Activated CD4-positive, alpha-beta T cell treated with anti-CD3 and anti-CD28 coated beads, Interleukin-2, amount 10 ng/mL, durations not matched to agents 7 days and 5 days (primary cell): ENCODE measurements at regions not wholly inside any gene's neighbourhood (a gene's known extent, or its start where the extent isn't known, plus 50 kb on each side); places are given as distances from the start of the nearest gene placed in this dataset.
"Not testable (repeated sequence)": the region's sequence is repeated elsewhere in the genome, so short reads cannot be mapped to it uniquely, and the experiment has no call there.

Experiments used
- CTCF ChIA-PET: fragments of 350-600 bp; sonication (Branson Sonifier 250); formaldehyde crosslinking; loops from one replicate; lab custom pipeline; 2021; ENCODE audit warnings: antibody characterized with exemption; lab: Charles Lee
- POLR2A ChIA-PET: fragments of 350-600 bp; sonication (Branson Sonifier 250); formaldehyde crosslinking; loops from one replicate; lab custom pipeline; 2021; ENCODE audit warnings: antibody characterized with exemption; lab: Charles Lee
- DNase-seq: peaks from one replicate; pipeline ENCODE4 v3.0.0-alpha.2; 2020
- H3K27ac Mint-ChIP-seq: one replicate; pipeline ENCODE4 v1.8.0; 2021; ENCODE audit warnings: mild to moderate bottlenecking, moderate library complexity, mixed read lengths
- H3K27me3 Mint-ChIP-seq: one replicate; pipeline ENCODE4 v1.8.0; 2021; ENCODE audit warnings: mixed read lengths
- H3K36me3 Mint-ChIP-seq: one replicate; pipeline ENCODE4 v1.8.0; 2021; ENCODE audit warnings: low read depth, mixed read lengths
- H3K4me1 Mint-ChIP-seq: one replicate; pipeline ENCODE4 v1.8.0; 2021; ENCODE audit warnings: mixed read lengths
- H3K4me3 Mint-ChIP-seq: one replicate; pipeline ENCODE4 v1.8.0; 2021; ENCODE audit warnings: mild to moderate bottlenecking, moderate library complexity, mixed read lengths
- H3K9me3 Mint-ChIP-seq: one replicate; pipeline ENCODE4 v1.8.0; 2021; ENCODE audit warnings: mixed read lengths

- H3K27me3 Mint-ChIP-seq, result no peaks in the 10 kb centered on the region
- H3K9me3 Mint-ChIP-seq, result no peaks in the 10 kb centered on the region
- H3K27ac Mint-ChIP-seq, result no peak overlapping the region
- no peaks in the 10 kb centered on the region for H3K36me3 Mint-ChIP-seq
- H3K4me1 Mint-ChIP-seq, result no peaks in the 10 kb centered on the region
- DNase-seq, result no peak
- H3K4me3 Mint-ChIP-seq, result no peak overlapping the region
- ChIA-PET CTCF (no interaction called here), POLR2A (no interaction called here)
Measured at GRCh38 chr2:49794396-49794795, 640.1 kb upstream of the FSHR start.

- POLR2A ChIA-PET, result no interaction called here
- H3K27ac Mint-ChIP-seq, result no peak overlapping the region
- CTCF ChIA-PET, result no interaction called here
- H3K36me3 Mint-ChIP-seq, result no peaks in the 10 kb centered on the region
- no peaks in the 10 kb centered on the region for H3K9me3 Mint-ChIP-seq
- no peak for DNase-seq
- no peaks in the 10 kb centered on the region for H3K4me1 Mint-ChIP-seq
- no peak overlapping the region for H3K4me3 Mint-ChIP-seq
- H3K27me3 Mint-ChIP-seq, result no peaks in the 10 kb centered on the region
Measured at GRCh38 chr2:49788300-49788699, 634.0 kb upstream of the FSHR start.

- ChIA-PET CTCF (no interaction called here), POLR2A (no interaction called here)
- DNase-seq, result no peak
- Mint-ChIP-seq H3K4me3 (no peak overlapping the region), H3K36me3 (no peaks in the 10 kb centered on the region), H3K27me3 (no peaks in the 10 kb centered on the region), H3K4me1 (no peaks in the 10 kb centered on the region), H3K27ac (no peak overlapping the region), H3K9me3 (no peaks in the 10 kb centered on the region)
Measured at GRCh38 chr2:49780949-49781348, 626.6 kb upstream of the FSHR start.

GRCh38 chr2:49772299-49772970, 618.1 kb upstream of the FSHR start:
- no peaks in the 10 kb centered on the region for H3K36me3 Mint-ChIP-seq
- H3K27ac Mint-ChIP-seq, result no peak overlapping the region
- H3K4me1 Mint-ChIP-seq, result no peaks in the 10 kb centered on the region
- H3K27me3 Mint-ChIP-seq, result no peaks in the 10 kb centered on the region
- no peaks in the 10 kb centered on the region for H3K9me3 Mint-ChIP-seq
- DNase-seq, result no peak
- CTCF ChIA-PET, result no interaction called here
- no peak overlapping the region for H3K4me3 Mint-ChIP-seq
- POLR2A ChIA-PET, result no interaction called here

GRCh38 chr2:49770919-49771318, 616.6 kb upstream of the FSHR start:
- POLR2A ChIA-PET, result no interaction called here
- Mint-ChIP-seq H3K27me3 (no peaks in the 10 kb centered on the region), H3K4me1 (no peaks in the 10 kb centered on the region), H3K4me3 (no peak overlapping the region), H3K9me3 (no peaks in the 10 kb centered on the region), H3K27ac (no peak overlapping the region), H3K36me3 (no peaks in the 10 kb centered on the region)
- no peak for DNase-seq
- CTCF ChIA-PET, result no interaction called here

GRCh38 chr2:49767316-49767715, 613.0 kb upstream of the FSHR start:
- H3K4me1 Mint-ChIP-seq, result no peaks in the 10 kb centered on the region
- no peaks in the 10 kb centered on the region for H3K9me3 Mint-ChIP-seq
- H3K27me3 Mint-ChIP-seq, result no peaks in the 10 kb centered on the region
- H3K27ac Mint-ChIP-seq, result no peak overlapping the region
- H3K36me3 Mint-ChIP-seq, result no peaks in the 10 kb centered on the region
- POLR2A ChIA-PET, result no interaction called here
- DNase-seq, result no peak
- no peak overlapping the region for H3K4me3 Mint-ChIP-seq
- CTCF ChIA-PET, result no interaction called here

- Mint-ChIP-seq H3K36me3 (no peaks in the 10 kb centered on the region), H3K9me3 (no peaks in the 10 kb centered on the region), H3K4me3 (no peak overlapping the region), H3K4me1 (no peaks in the 10 kb centered on the region), H3K27me3 (no peaks in the 10 kb centered on the region), H3K27ac (no peak overlapping the region)
- ChIA-PET CTCF (no interaction called here), POLR2A (no interaction called here)
- no peak for DNase-seq
Measured at GRCh38 chr2:49755777-49756176, 601.5 kb upstream of the FSHR start.

GRCh38 chr2:49754381-49754780, 600.1 kb upstream of the FSHR start:
- ChIA-PET POLR2A (no interaction called here), CTCF (interaction anchor here (1.3 kb wide), 1 partner anchor 9 kb away, joined by 3 read pairs; no protein-coding TSS in a partner anchor)
- Mint-ChIP-seq H3K4me3 (no peak overlapping the region), H3K9me3 (no peaks in the 10 kb centered on the region), H3K4me1 (no peaks in the 10 kb centered on the region), H3K27me3 (no peaks in the 10 kb centered on the region), H3K27ac (no peak overlapping the region), H3K36me3 (no peaks in the 10 kb centered on the region)
- no peak for DNase-seq

- no peaks in the 10 kb centered on the region for H3K36me3 Mint-ChIP-seq
- H3K4me3 Mint-ChIP-seq, result no peak overlapping the region
- no peaks in the 10 kb centered on the region for H3K9me3 Mint-ChIP-seq
- H3K27ac Mint-ChIP-seq, result no peak overlapping the region
- no peaks in the 10 kb centered on the region for H3K4me1 Mint-ChIP-seq
- ChIA-PET POLR2A (no interaction called here), CTCF (interaction anchor here (1.3 kb wide), 1 partner anchor 8 kb away, joined by 3 read pairs; no protein-coding TSS in a partner anchor)
- no peaks in the 10 kb centered on the region for H3K27me3 Mint-ChIP-seq
- no peak for DNase-seq
Measured at GRCh38 chr2:49753344-49753985, 599.1 kb upstream of the FSHR start.

- Mint-ChIP-seq H3K4me3 (no peak overlapping the region), H3K27ac (no peak overlapping the region), H3K27me3 (no peaks in the 10 kb centered on the region), H3K4me1 (no peaks in the 10 kb centered on the region), H3K36me3 (no peaks in the 10 kb centered on the region), H3K9me3 (peaks cover 3% of the 10 kb centered on the region)
- POLR2A ChIA-PET, result no interaction called here
- DNase-seq, result no peak
- CTCF ChIA-PET, result no interaction called here
Measured at GRCh38 chr2:49737606-49738005, 583.3 kb upstream of the FSHR start.

- H3K9me3 Mint-ChIP-seq, H3K27ac Mint-ChIP-seq, POLR2A ChIA-PET, H3K27me3 Mint-ChIP-seq, H3K4me1 Mint-ChIP-seq, H3K4me3 Mint-ChIP-seq, CTCF ChIA-PET, H3K36me3 Mint-ChIP-seq, DNase-seq: not testable (repeated sequence)
Measured at GRCh38 chr2:49732924-49733323, 578.6 kb upstream of the FSHR start.

- ChIA-PET POLR2A (no interaction called here), CTCF (no interaction called here)
- Mint-ChIP-seq H3K4me3 (no peak overlapping the region), H3K27me3 (no peaks in the 10 kb centered on the region), H3K4me1 (no peaks in the 10 kb centered on the region), H3K27ac (no peak overlapping the region), H3K9me3 (no peaks in the 10 kb centered on the region), H3K36me3 (no peaks in the 10 kb centered on the region)
- DNase-seq, result no peak
Measured at GRCh38 chr2:49719241-49719640, 564.9 kb upstream of the FSHR start.

- CTCF ChIA-PET, result no interaction called here
- Mint-ChIP-seq H3K27me3 (no peaks in the 10 kb centered on the region), H3K4me1 (no peaks in the 10 kb centered on the region), H3K36me3 (no peaks in the 10 kb centered on the region), H3K4me3 (no peak overlapping the region), H3K9me3 (no peaks in the 10 kb centered on the region), H3K27ac (no peak overlapping the region)
- POLR2A ChIA-PET, result no interaction called here
- DNase-seq, result no peak
Measured at GRCh38 chr2:49715597-49715996, 561.3 kb upstream of the FSHR start.

- no peak for DNase-seq
- Mint-ChIP-seq H3K27ac (no peak overlapping the region), H3K4me3 (no peak overlapping the region), H3K4me1 (no peaks in the 10 kb centered on the region), H3K9me3 (no peaks in the 10 kb centered on the region), H3K27me3 (no peaks in the 10 kb centered on the region), H3K36me3 (no peaks in the 10 kb centered on the region)
- CTCF ChIA-PET, result no interaction called here
- POLR2A ChIA-PET, result no interaction called here
Measured at GRCh38 chr2:49714454-49714853, 560.1 kb upstream of the FSHR start.
